GM19023 (cell line): ENCODE measurements at regions not wholly inside any gene's neighbourhood (a gene's known extent, or its start where the extent isn't known, plus 50 kb on each side); places are given as distances from the start of the nearest gene placed in this dataset.

Source experiments
- ATAC-seq: cut with Tn5 transposase; IDR thresholded peaks from one replicate; pipeline ENCODE4 v1.9.1; 2021; ENCODE audit warnings: mild to moderate bottlenecking, moderate library complexity; ENCODE audit not compliant: unreplicated experiment

- ATAC-seq = no peak
These were observed 389.1 kb downstream of the ETS1 start for GRCh38 chr11:128198216-128198772.

- ATAC-seq = no peak
These were observed 391.1 kb downstream of the ETS1 start for GRCh38 chr11:128196235-128196634.

GRCh38 chr11:128195756-128196155, 391.6 kb downstream of the ETS1 start:
- ATAC-seq = no peak

GRCh38 chr11:128195057-128195751, 392.2 kb downstream of the ETS1 start:
- ATAC-seq = no peak

- ATAC-seq = no peak
These were observed 393.1 kb downstream of the ETS1 start for GRCh38 chr11:128194216-128194615.

GRCh38 chr11:128193615-128194014, 393.7 kb downstream of the ETS1 start:
- ATAC-seq = no peak

GRCh38 chr11:128190312-128190711, 397.0 kb downstream of the ETS1 start:
- no peak for ATAC-seq

GRCh38 chr11:128189823-128190222, 397.5 kb downstream of the ETS1 start:
- no peak for ATAC-seq

- ATAC-seq = no peak
These were observed 398.9 kb downstream of the ETS1 start for GRCh38 chr11:128188346-128189004.

GRCh38 chr11:128187835-128188234, 399.5 kb downstream of the ETS1 start:
- no peak for ATAC-seq

GRCh38 chr11:128187377-128187776, 400.0 kb downstream of the ETS1 start:
- no peak for ATAC-seq

- ATAC-seq = no peak
These were observed 402.4 kb downstream of the ETS1 start for GRCh38 chr11:128184981-128185380.

GRCh38 chr11:128182844-128183243, 404.5 kb downstream of the ETS1 start:
- no peak for ATAC-seq

- no peak for ATAC-seq
These were observed 405.4 kb downstream of the ETS1 start for GRCh38 chr11:128181984-128182383.

GRCh38 chr11:128181088-128181480, 406.3 kb downstream of the ETS1 start:
- ATAC-seq = no peak

- ATAC-seq = no peak
These were observed 406.8 kb downstream of the ETS1 start for GRCh38 chr11:128180441-128181087.

- ATAC-seq = no peak
These were observed 407.8 kb downstream of the ETS1 start for GRCh38 chr11:128179512-128179911.

- ATAC-seq = no peak
These were observed 408.3 kb downstream of the ETS1 start for GRCh38 chr11:128179039-128179438.

- no peak for ATAC-seq
These were observed 412.7 kb downstream of the ETS1 start for GRCh38 chr11:128174465-128175291.

- ATAC-seq = no peak
These were observed 415.1 kb downstream of the ETS1 start for GRCh38 chr11:128172046-128172878.
